HG03039 (cell line): ENCODE measurements at regions not wholly inside any gene's neighbourhood (a gene's known extent, or its start where the extent isn't known, plus 50 kb on each side); places are given as distances from the start of the nearest gene placed in this dataset.

Experiments used
- ATAC-seq: cut with Tn5 transposase; IDR thresholded peaks from one replicate; pipeline ENCODE4 v1.9.1; 2021; ENCODE audit warnings: mild to moderate bottlenecking, moderate library complexity; ENCODE audit not compliant: unreplicated experiment

DNA sequence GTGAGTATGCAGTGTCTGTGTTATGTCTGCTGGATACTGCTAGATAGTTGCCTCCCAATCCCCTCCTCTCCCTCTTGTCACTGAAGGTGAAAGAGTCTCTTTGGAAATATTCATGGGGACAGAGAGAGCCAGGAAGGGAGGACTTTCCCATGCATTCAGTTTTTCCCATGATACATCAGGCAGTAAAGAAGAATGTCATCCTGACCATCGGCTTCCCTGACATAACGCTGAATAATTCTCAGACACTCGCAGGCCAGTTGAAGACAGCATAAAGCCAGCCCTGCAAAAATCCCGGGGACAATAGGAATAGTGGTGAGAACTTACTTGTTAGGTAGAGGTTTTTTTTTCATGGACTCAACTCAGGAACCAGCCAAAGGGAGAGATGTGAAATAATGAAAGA is 58.1 kb downstream of the KLF4 start:
- no peak for ATAC-seq

DNA sequence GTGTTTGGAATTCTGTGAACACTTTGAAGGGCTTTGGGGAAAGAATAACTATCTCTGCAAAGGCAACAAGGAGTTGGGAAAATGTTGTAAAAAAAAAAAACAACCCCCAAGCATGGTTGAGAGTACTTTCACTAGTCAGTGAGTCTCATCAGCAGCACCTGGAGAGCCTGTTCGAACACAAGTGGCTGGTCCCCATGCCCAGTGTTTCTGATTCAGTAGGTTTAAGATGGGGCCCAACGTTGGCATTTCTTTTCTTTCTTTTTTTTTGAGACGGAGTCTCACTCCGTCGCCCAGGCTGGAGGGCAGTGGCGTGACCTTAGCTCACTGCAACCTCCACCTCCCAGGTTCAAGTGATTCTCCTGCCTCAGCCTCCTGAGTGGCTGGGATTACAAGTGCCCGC is 59.5 kb downstream of the KLF4 start:
- ATAC-seq: no peak

DNA sequence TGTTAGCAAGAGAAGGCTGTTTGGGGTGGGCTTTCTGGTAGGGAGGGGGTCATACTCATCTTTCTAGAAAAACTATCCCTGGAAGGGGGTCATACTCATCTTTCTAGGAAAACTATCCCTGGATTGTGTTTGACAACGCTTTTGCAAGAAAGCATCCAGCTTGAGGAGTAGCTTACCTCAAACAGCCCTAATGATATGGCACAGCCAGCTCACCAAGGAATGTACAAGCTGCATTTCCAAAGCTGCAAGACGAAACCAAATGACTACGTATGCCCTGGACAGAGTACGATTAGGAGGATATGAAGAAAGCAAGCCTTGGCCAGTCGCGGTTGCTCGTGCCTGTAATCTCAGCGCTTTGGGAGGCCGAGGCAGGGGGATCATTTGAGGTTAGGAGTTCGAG is 63.4 kb downstream of the KLF4 start:
- no peak for ATAC-seq

DNA sequence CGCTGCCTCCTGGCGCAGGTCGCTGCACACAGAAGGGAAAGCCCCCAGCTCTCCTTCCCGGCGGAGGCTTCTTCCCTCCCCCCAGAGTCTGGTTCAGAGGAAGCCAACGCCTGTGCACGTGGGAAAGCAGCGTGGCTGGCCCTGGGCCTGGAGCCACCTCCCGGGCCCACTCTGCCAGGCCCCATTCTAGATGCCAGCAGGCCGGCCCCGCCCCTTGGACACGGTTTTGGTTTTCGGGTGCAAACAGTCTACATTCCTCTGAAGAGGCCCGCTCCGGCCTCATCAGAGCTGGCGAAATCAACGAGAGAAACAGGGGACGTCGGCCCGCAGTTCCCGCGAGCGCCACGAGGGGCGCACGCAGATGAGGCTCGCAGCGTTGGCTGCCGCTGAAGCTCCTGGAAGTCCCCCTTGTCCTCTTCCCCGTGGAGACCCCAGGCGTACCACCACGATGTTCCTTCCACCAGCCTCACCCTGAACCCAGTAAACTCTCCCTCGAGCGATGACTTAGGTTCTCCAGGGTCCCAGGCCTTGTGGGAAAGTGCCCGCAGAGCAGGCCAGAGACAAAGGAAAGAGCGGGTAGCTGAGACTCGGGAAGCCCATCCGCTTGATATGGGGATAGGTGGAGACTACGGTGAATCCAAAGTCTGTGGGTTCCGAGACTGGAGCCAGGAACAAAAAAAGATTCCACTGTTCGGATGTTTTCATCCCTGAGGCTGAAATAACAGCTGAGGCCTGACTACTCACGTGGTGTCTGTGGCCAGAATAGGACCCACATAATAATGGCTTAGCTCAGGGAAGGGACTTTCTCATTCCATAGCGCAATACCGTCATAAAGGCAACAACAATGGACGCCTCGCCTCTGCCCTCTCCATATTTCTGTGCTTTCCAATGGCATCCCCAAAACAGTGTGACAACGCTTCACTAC is 64.2 kb downstream of the KLF4 start:
- ATAC-seq: peak; percentile 85

DNA sequence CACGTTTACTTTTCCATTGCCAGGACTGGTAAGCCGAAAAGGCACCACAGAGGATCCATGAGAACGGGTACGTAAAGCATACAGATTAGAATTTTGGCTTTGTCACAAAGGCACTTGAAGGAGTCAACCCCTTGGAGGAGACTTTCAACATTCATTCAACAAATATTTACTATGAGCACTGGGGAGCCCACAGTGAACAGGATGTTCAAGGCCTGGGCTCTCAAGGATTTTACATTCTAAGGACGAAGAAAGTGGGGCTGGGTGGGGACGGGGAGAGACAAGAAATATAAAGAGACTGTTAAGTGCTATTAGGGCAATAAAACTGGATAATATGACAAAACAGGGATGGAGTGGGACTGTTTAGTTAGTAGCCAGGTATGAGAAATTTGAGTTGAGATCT is 66.0 kb downstream of the KLF4 start:
- no peak for ATAC-seq

DNA sequence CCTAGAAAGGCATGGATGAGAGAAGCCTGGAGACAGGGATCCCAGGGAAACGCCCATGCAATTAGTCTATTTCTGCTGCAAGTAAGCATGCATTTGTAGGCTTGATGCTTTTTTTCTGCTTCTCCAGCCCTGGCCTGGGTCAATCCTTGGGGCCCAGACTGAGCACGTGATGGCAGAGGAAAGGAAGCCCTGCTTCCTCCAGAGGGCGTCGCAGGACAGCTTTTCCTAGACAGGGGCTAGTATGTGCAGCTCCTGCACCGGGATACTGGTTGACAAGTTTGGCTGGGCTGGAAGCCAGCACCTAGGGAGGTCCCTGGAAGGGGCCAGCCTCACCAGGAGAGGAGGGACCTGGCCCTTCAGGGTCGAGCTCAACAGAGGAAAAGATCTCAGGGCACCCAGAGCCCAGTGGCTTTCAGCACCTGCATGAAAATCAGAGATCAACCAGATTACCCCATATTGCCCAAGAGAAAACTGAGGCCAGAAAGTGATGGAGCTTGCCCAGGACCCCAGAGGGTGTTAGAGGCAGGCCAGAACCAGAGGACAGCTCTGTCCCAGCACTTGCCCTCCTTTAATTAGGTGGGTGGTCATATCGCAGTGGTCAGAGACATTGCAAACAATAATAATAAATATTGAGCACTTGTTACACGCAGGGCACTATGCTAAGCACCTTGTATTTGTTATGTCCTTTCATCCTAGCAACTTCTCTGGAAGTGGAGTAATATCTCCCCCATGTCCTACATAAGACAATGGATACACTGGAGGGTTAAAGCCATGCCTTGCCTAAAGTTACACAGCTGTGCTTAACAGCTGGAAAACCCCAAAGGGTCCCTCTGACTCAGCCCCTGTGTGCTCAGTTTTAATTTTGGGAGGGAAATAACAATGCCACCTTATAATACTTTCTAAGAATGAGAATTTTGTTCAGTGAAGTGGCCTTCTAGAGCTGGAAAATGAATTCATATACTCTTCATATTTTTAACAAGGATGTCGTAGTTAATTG is 67.1 kb downstream of the KLF4 start:
- ATAC-seq: peak; percentile 70

DNA sequence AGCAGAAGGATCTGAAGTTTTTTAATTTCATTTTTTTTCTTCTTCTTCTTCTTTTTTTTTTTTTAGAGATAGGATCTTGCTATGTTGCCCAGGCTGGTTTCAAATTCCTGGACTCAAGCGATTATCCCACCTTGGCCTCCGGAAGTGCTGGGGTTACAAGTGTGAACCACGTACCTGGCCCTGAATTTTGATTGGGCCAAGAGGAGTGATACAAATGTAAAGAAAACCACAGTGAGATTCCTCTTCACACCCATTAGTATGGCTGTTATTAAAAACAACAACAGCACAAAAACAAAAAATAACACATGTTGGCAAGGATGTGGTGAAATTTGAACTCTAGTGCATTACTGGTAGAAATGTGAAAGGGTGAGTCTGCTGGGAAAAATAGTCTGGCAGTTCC is 79.1 kb downstream of the KLF4 start:
- ATAC-seq: no peak

DNA sequence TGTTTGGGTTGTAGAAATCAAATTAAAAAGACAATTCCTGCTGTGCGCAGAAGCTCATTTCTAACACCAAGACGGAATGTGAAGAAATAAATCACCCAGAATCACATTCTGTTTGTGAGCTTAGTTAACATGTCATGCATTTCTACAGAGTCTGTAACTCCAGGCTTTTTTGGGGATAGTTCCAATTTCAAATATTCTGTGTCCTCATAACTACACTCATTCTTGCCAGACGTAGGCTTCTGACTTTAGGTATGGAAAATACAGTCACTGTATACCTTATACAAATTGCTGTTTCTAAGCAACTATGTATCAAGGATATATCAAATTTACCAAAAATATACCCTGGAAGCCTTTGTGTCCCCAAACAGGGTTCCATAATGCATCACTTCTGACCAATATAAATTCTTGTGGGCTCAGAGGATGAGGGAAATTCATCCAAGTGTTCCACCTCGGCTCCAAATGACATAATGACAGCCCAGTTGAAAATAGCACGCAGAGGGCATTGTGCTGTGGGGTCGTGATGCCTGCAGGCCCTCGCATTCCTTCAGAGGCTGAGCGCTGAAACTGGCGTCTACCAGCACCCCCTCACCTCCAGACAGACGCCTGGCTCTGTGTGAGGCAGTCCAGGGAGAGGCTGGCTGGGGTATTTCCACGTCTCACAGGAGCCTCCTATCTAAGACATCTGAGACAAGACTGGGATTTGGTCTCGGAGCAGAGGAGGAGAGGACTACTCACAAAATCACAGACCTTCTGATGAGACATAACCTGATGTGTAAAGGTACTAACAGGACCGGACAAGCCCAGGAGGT is 79.8 kb downstream of the KLF4 start:
- no peak for ATAC-seq

DNA sequence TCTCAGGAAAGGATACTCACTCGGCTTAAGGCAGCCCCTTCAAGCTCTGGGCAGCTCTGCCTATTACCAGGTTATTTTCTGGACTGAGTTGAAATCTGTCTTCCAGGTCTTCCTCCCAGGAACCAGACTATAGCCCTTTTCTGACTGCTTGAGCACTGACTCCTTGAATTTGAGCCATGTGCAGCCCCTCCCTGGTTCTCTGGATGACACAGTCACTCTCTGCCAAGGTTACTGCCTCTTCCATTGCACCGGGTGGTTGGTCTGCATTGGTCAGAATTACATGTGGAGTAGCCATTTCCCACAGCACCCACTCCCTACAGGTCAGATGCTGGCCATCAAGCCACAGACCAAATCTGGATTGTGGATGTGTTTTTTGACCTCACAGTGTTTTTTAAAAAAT is 81.9 kb downstream of the KLF4 start:
- ATAC-seq: no peak

DNA sequence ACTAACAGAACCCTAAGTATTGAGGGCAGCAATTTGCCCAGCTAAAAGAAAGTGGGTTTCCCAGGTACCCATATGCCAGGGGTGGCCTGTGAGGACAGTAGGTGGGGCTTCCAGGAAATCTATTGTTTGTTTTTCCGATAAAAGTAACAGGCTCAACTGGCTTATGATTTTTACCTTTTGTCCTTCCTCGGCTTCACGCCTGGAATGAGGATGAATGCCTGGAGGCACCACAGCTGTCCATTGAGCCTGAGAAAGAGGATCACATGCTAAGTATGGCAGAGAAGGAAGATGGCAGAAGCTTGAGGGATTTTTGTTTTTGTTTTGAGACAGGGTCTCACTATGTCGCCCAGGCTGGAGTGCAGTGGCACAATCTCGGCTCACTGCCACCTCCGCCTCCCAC is 84.1 kb downstream of the KLF4 start:
- ATAC-seq: no peak

DNA sequence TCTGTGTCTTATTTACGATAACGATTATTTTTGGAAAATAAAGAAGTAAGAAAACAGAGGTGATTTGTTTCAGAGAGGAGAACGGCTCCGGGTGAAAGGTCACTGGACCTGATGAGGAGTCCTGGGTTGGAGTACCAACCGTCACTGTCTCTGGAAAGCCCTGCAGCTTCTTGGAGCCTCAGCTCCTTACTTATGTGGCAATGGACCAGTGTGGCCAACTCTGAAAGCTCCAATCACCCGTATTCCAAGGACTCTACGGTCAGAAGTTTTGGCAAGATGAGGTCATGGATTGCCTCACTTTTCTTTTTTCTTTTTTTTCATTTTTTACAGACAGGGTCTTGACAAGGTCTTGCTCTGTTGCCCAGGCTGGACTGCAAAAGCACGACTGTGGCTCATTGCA is 84.8 kb downstream of the KLF4 start:
- ATAC-seq: no peak

DNA sequence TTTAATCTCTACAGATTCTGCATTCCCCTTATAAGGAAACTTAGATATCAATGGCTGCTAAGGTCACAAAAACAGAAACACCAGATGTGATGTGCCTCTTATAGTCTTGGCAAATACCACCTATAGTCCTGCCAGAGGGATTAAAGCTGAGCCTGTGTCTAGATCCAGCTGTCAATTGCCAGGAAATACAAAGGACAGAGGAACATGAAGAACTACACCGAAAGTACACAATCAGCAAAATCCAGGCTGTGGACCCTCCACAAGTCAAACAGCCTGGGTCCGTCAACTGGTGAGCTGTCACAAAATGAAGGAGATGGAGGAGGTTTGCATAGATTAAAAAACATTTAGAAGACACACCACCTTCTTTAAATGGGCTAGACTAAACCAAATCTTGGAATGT is 85.4 kb downstream of the KLF4 start:
- no peak for ATAC-seq

DNA sequence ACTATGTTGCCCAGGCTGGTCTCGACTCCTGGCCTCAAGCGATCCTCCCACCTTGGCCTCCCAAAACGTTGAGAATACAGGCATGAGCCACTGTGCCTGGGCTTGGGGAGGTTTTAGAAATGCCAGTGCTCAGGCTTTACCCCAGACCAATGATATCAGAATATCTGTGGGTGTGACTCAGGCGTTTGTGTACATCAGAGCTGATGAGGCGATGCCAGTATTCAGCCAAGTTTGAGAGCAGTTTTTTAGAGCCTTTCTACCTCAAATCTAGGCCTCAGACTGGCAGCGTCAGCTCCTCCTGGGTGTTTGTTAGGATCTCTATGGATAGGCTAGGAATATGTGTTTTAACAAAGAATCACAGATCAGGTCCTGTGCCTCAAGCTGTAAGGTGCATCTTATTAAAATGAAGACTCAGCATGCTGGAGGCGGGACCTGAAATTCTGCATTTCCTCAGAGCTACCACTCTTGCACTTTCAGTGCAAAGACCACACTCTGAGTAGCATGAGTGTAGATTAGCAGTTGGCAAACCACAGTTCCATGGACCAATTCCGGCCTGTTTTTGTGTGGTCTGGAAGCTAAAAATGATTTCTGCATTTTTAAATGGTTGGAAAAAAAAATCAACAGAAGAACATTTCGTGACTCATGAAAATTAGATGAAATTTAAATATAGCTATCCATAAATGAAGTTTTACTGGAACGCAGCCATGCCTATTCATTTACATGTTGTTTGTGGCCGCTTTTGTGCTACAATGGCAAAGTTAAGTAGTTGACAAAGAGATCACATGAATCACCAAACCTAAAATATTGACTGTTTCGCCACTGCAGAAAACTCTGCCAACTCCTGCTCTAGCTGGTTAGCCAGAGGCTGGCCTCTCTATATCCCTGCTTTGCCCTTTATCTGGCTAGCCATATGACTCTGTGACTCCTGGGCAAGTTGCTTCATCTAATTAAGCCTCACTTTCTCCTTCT is 92.2 kb downstream of the KLF4 start:
- no peak for ATAC-seq

DNA sequence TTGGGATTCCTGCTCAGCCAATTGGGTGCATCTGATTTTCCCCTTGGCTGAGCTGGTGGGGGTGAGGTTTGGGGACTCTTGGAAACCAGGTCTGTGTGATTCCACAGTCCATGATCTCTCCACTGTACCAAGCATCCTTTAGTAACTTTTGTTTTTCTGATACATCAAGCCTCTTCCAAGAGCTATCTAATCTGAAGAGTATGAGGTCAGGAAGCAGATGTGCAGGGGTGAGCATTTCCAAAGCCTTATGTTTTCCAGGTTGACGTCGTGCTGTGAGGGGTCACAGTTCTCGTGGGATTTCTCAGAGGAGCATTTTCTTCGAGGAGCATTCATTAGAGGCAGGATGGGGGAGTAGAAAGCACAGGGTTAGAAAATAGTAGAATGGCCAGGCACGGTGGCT is 95.3 kb downstream of the KLF4 start:
- ATAC-seq: no peak

DNA sequence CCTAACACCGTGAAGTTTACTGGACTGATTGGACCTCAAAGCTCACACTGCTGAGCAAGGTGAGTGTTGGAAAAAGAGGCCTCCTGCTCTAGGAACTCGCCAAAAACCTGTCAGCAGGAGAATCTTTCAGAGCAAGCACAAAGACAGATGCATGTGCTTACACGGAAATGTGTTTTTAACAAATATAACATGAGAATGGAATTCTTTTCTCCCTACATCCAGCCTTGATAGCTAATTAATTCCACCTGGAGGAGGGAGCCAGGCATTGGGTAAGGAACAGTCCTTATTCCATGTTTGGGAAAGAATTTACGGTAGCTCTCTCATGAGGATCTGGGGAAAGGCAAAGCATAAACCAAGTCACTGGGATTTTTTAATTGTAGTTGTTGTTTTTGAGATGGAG is 98.8 kb downstream of the KLF4 start:
- no peak for ATAC-seq

DNA sequence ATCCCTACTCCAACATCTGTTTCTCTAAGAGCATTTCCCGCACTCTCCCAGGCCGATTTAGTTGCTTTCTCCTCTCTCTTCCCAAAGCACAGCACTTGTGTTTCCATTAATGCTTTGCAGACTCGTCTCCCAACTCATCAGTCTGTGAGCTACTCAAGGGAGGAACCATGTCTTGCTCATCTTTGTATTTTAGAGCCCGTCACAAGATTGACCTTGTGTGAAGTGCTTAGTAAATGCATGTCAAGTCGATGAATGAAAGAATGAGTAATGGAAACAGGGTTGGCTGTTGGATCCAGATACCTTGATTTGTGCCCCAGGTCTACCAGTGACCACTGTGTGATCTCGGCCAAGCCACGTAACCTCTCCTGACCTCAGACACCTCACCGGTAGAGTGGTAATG is 99.3 kb downstream of the KLF4 start:
- no peak for ATAC-seq

DNA sequence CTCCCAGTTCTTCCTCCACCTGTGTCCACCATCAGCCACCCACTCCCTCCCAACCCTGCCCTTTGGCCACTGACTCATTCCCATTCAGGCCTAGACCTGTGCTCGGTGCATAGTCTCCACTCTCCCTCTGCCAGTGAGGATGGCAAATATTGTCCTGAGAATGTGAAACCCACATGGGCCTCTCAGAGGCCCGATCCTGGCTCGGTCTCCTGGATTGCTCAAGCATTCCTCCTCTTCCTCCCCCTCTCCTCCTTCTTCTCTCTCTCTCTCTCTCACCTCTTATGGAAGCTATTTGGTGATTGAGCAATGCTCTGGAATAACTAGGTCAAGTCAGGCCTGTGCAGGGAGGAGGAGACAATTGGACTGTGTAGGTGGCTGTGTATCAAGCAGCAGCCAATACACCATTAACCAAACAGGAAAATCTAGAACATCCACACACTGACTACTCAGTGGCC is 99.9 kb downstream of the KLF4 start:
- no peak for ATAC-seq

DNA sequence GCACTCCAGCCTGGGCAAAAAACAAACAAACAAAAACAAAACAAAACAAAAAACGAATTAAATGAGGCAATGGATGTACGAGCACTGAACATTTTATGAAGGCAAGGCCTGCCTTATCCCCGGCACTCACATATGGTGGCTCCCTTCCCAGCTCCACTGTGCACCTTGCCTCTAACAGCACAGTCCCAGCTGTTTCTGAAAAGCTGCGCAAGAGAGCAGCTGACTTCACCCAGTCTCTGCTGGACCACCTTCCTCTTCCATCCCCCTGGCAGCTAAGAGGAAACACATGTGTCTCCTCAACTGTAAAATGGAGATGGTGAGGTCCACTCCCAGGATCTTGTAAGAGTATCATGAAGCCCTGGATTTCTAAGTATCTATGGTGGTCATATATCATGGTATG is 100.7 kb downstream of the KLF4 start:
- ATAC-seq: no peak

DNA sequence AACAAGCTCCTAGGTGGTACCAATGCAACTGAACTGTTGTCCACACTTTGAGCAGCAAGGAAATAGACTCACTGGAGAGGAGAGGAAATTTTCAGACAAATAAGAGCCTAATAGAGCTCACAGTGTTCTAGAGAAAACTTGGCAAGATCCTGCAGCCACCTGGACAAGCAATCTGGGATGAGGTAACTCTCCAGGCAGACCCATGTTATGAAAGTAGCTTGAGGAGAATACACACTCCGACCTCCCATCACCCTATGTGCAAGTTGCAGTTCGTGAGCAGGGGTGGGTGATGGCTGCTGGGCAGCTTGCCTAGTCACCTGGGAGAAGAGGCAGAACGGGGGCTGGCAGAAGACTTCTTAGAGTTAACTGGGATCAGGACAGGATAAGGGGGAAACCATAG is 102.2 kb downstream of the KLF4 start:
- ATAC-seq: no peak

DNA sequence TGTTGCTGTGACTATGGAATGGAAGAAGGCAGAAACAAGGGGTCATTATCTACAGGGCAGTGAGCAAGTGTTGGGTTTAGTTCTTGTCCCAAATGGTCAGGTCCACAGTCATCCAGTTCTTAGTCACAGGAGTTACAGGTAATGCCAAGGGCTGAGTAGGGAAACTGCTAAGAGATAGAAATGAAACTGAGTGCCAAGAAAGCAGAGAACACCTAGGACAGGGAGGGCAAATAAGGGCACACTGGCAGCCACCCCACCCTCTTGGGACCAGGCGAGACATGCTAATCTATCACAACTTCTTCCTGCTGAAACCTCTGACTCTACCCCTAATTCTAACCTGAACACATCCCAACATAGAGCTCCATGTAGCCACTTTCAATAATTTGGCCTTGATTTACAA is 103.2 kb downstream of the KLF4 start:
- no peak for ATAC-seq
